Right atrium auricular region (tissue), 2 donors: ENCODE measurements at regions not wholly inside any gene's neighbourhood (a gene's known extent, or its start where the extent isn't known, plus 50 kb on each side); places are given as distances from the start of the nearest gene placed in this dataset.
A peak's percentile ranks its signal among the peaks of the same experiment; 100 is the strongest.

ENCODE experiments used
- DNase-seq: peaks from one replicate; pipeline ENCODE4 v3.0.0-alpha.2; 2019; ENCODE audit warnings: low spot score
- H3K27ac ChIP-seq, 2 donors: fragments of 200-600 bp; sonication (generic); 1 replicate in 1 of 2; 2 replicates in 1 of 2; pipeline ENCODE4 v1.5.1; 2016 to 2019
- H3K27me3 ChIP-seq, 2 donors: fragments of 200-600 bp; sonication (generic); one replicate each; pipeline versions ENCODE4 v1.5.1 to v1.6.0; 2017 to 2019
- H3K36me3 ChIP-seq: fragments of 200-600 bp; sonication (generic); one replicate; pipeline ENCODE4 v1.5.1; 2016
- H3K4me1 ChIP-seq, 2 donors: fragments of 200-600 bp; sonication (generic); one replicate each; pipeline versions ENCODE4 v1.5.1 to v1.6.0; 2017 to 2019
- H3K4me3 ChIP-seq, 2 donors: fragments of 200-600 bp; sonication (generic); 1 replicate in 1 of 2; 2 replicates in 1 of 2; pipeline ENCODE4 v1.5.1; 2017 to 2019; ENCODE audit warnings: mild to moderate bottlenecking in 1 of 2, moderate library complexity in 1 of 2
- H3K9me3 ChIP-seq, 2 donors: fragments of 200-600 bp; sonication (generic); one replicate each; pipeline ENCODE4 v1.5.1; 2019
- TF ChIP-seq, protein P1 (sequence below), 2 donors: fragments of 200-600 bp; sonication (generic); IDR thresholded peaks; one replicate each; pipeline ENCODE4 v1.5.1; 2019; ENCODE audit warnings: antibody characterized with exemption in 2 of 2

DNA sequence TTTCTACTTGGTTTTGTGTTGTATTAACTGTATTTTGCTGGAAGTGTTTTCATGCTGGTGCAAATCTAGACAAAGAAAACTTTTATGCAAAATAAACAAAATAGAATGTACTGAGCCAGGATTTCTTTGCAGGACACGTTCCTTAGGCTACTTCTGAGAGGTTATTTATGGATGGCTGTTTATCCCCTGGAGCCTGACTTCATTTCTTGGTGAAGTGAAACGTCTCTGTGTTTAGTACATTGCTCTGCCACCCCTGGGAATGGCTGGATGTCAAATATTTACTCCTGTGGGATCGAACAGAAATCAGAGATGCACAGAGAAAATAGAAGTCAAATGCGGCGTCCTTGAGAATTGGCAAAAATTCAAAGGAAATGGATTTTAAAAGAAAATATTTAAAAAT lies 327.1 kb upstream of the MPDZ start:
- no peaks in the 10 kb centered on the region for H3K27me3 ChIP-seq
- no peak for DNase-seq
- H3K27ac ChIP-seq: peak overlapping the region; percentile 54 to 80
- H3K36me3 ChIP-seq: no peaks in the 10 kb centered on the region
- peaks cover 0 to 26% of the 10 kb centered on the region in 2 donors for H3K4me1 ChIP-seq
- TF ChIP-seq, protein P1, sequence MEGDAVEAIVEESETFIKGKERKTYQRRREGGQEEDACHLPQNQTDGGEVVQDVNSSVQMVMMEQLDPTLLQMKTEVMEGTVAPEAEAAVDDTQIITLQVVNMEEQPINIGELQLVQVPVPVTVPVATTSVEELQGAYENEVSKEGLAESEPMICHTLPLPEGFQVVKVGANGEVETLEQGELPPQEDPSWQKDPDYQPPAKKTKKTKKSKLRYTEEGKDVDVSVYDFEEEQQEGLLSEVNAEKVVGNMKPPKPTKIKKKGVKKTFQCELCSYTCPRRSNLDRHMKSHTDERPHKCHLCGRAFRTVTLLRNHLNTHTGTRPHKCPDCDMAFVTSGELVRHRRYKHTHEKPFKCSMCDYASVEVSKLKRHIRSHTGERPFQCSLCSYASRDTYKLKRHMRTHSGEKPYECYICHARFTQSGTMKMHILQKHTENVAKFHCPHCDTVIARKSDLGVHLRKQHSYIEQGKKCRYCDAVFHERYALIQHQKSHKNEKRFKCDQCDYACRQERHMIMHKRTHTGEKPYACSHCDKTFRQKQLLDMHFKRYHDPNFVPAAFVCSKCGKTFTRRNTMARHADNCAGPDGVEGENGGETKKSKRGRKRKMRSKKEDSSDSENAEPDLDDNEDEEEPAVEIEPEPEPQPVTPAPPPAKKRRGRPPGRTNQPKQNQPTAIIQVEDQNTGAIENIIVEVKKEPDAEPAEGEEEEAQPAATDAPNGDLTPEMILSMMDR (IDR thresholded peaks at IDR 0.05): no peak
- peaks cover 0 to 1% of the 10 kb centered on the region in 2 donors for H3K9me3 ChIP-seq
- no peak overlapping the region for H3K4me3 ChIP-seq

DNA sequence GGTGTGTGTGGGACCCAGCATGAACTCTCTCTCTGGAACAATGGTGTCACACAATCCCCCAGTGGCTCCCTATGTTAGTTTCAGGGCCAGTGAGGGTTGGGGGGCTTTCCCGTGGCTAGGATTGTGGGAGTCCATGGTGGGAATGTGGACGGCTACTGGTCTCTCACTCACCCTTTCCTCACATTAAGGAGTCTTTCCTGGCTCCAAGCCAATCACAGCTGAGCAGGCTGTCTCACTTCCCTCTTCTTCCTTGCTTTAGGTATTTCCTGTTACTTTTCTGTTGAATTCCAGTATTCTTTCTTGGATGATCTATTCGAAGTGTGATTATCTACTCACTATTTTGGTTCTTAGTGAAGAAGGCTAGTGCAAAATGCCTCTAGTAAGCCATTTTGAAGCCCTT lies 324.4 kb upstream of the MPDZ start:
- H3K4me3 ChIP-seq: no peak overlapping the region
- H3K4me1 ChIP-seq: peaks cover 0 to 26% of the 10 kb centered on the region in 2 donors
- H3K27me3 ChIP-seq: no peaks in the 10 kb centered on the region
- TF ChIP-seq, protein P1 (IDR thresholded peaks at IDR 0.05): no peak
- H3K36me3 ChIP-seq: no peaks in the 10 kb centered on the region
- no peak overlapping the region for H3K27ac ChIP-seq
- H3K9me3 ChIP-seq: no peaks in the 10 kb centered on the region
- DNase-seq: no peak

DNA sequence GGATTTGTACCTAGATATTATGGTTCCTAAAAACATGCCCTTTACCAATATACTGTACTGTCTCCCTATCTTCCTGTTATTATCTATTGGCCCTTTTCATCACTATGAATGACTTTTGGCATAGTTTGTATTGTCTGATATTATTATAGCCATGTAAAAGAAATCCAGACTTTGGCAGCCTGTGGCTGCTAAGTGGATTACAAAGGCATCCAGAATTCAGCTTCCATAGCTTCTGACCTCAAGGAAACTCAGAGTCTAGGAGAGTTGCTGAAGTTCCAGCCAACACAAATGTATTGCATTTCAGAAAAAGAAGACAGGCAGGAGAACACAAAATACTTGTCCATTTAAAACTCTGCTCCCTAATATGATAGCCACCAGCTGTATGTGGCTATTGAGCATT lies 319.2 kb upstream of the MPDZ start:
- Histone ChIP-seq H3K27me3 (no peaks in the 10 kb centered on the region), H3K4me3 (no peak overlapping the region), H3K9me3 (no peaks in the 10 kb centered on the region), H3K27ac (no peak overlapping the region), H3K4me1 (no peaks in the 10 kb centered on the region), H3K36me3 (no peaks in the 10 kb centered on the region)
- TF ChIP-seq, protein P1 (IDR thresholded peaks at IDR 0.05): no peak
- no peak for DNase-seq

DNA sequence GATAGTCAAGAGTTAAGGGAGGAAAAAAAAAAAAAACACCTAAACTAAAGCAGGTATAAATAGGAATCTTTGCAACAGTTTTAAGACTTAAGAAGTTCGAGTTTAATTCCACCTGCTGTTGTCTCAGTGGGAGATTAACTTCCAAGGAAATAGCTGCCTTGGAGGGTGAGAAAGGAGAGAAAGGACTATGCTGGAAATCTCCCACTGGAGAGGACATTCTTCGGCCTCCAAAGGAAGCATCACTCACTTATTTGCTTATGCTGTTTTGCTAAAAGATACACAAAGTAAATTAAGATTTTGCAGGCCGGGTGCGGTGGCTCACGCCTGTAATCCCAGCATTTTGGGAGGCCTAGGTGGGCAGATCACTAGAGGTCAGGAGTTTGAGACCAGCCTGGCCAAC lies 317.9 kb upstream of the MPDZ start:
- Histone ChIP-seq H3K4me1 (no peaks in the 10 kb centered on the region), H3K9me3 (no peaks in the 10 kb centered on the region), H3K27me3 (no peaks in the 10 kb centered on the region), H3K36me3 (no peaks in the 10 kb centered on the region), H3K27ac (no peak overlapping the region), H3K4me3 (no peak overlapping the region)
- DNase-seq: no peak
- TF ChIP-seq, protein P1 (IDR thresholded peaks at IDR 0.05): no peak

DNA sequence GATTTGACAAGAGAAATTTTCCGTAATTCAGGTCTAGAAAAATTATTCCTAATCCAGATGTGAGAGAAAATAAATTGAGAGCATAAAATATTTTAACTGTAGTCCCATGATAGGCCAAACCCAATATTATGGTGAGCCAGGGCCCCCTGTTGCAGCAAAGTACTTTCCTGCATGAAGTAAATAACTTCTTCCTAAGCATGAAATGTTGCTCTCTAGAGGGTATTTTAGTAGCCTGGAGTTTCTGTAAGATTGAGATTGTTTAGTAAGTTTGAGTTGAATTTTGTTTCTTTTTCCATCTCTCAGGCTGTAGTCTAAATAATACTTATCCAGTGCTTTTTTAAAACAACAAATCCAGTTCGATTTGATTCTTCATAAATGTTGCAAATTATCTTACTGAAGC lies 317.5 kb upstream of the MPDZ start:
- H3K4me1 ChIP-seq: no peaks in the 10 kb centered on the region
- H3K36me3 ChIP-seq: no peaks in the 10 kb centered on the region
- DNase-seq: no peak
- no peak overlapping the region for H3K4me3 ChIP-seq
- no peaks in the 10 kb centered on the region for H3K9me3 ChIP-seq
- TF ChIP-seq, protein P1 (IDR thresholded peaks at IDR 0.05): no peak
- no peaks in the 10 kb centered on the region for H3K27me3 ChIP-seq
- H3K27ac ChIP-seq: no peak overlapping the region

DNA sequence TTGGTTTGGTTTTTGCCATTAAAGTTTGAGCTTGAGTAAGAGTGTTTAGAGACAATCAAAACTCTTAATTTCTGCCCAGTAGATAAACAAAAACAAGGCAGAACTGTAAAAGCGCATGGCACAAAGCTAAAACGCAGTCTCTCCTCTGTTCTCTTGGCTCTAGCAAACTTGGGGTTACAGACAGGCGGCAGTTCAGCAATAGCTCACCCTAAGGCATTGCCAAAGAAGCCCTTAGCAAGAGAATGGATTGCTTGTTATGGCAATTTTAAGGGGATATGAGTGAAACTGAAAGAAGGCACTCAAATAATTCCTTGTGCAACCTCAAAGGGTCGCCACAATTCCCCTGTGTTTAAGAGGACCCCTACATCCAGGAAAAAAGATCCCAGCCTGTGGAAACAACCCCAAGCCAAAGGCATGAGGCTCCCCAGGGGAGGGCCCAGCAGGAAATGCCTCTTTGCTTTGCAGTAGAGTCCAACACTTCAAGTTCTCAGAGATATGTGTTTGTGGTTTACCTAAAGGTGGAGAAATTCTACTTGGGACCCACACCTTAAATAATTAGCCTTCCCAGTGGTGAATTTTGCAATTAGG lies 317.0 kb upstream of the MPDZ start:
- Histone ChIP-seq H3K36me3 (no peaks in the 10 kb centered on the region), H3K4me3 (no peak overlapping the region), H3K4me1 (no peaks in the 10 kb centered on the region), H3K27ac (no peak overlapping the region), H3K27me3 (no peaks in the 10 kb centered on the region), H3K9me3 (no peaks in the 10 kb centered on the region)
- TF ChIP-seq, protein P1 (IDR thresholded peaks at IDR 0.05): no peak
- DNase-seq: no peak
